AG08395 (cell line): ENCODE measurements at regions not wholly inside any gene's neighbourhood (a gene's known extent, or its start where the extent isn't known, plus 50 kb on each side); places are given as distances from the start of the nearest gene placed in this dataset.

Experiments
- DNase-seq: peaks from one replicate; pipeline ENCODE4 v3.0.0; 2012; ENCODE audit warnings: mixed read lengths, low spot score

- DNase-seq, result no peak
Measured at GRCh38 chr19:30083125-30083681, 141.2 kb downstream of the URI1 start.

GRCh38 chr19:30083701-30084156 is 141.7 kb downstream of the URI1 start:
- DNase-seq, result no peak

- no peak for DNase-seq
Measured at GRCh38 chr19:30084390-30084819, 142.4 kb downstream of the URI1 start.

GRCh38 chr19:30085394-30085793 is 143.4 kb downstream of the URI1 start:
- DNase-seq, result no peak

GRCh38 chr19:30086220-30086619 is 144.2 kb downstream of the URI1 start:
- no peak for DNase-seq

- DNase-seq, result no peak
Measured at GRCh38 chr19:30086916-30087315, 144.9 kb downstream of the URI1 start.

GRCh38 chr19:30087381-30088138 is 145.5 kb downstream of the URI1 start:
- no peak for DNase-seq

GRCh38 chr19:30088567-30088966 is 146.5 kb downstream of the URI1 start:
- DNase-seq, result no peak

- DNase-seq, result no peak
Measured at GRCh38 chr19:30089086-30089665, 147.1 kb downstream of the URI1 start.

- DNase-seq, result no peak
Measured at GRCh38 chr19:30090476-30090875, 148.4 kb downstream of the URI1 start.

GRCh38 chr19:30090963-30091362 is 148.9 kb downstream of the URI1 start:
- no peak for DNase-seq

- no peak for DNase-seq
Measured at GRCh38 chr19:30091456-30091855, 149.4 kb downstream of the URI1 start.

- DNase-seq, result no peak
Measured at GRCh38 chr19:30091856-30092255, 149.8 kb downstream of the URI1 start.

- no peak for DNase-seq
Measured at GRCh38 chr19:30092721-30093569, 150.9 kb downstream of the URI1 start.

- DNase-seq, result no peak
Measured at GRCh38 chr19:30093966-30094755, 152.1 kb downstream of the URI1 start.

GRCh38 chr19:30094756-30095140 is 152.7 kb downstream of the URI1 start:
- DNase-seq, result no peak

- no peak for DNase-seq
Measured at GRCh38 chr19:30095171-30095570, 153.1 kb downstream of the URI1 start.

GRCh38 chr19:30096596-30097370 is 154.7 kb downstream of the URI1 start:
- DNase-seq, result no peak

GRCh38 chr19:30097746-30098280 is 155.8 kb downstream of the URI1 start:
- no peak for DNase-seq

- no peak for DNase-seq
Measured at GRCh38 chr19:30102239-30102638, 160.2 kb downstream of the URI1 start.

GRCh38 chr19:30102666-30103065 is 160.6 kb downstream of the URI1 start:
- DNase-seq, result no peak
